ENCODE measurements at regions not wholly inside any gene's neighbourhood (a gene's known extent, or its start where the extent isn't known, plus 50 kb on each side); places are given as distances from the start of the nearest gene placed in this dataset.

DNA sequence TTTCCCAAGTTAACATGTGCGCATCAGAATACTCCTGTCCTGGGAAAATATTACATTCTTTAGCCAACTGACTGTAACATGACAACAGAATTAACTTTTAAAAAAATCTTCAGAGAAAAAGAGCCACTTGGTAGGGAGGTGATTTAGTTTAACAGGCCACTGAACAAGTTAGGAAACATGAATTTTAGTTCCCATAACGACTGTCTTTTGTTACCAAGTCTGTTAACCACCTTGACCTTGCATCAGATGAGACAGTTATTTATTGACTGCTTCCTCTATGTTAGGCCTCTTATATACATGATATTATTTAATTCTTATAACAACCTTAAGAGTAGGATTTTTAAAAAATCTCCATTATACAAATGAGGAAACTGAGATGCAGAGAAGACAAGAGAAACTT, 268.6 kb downstream of the NDFIP2 start:
- FAIRE-seq: no peak

DNA sequence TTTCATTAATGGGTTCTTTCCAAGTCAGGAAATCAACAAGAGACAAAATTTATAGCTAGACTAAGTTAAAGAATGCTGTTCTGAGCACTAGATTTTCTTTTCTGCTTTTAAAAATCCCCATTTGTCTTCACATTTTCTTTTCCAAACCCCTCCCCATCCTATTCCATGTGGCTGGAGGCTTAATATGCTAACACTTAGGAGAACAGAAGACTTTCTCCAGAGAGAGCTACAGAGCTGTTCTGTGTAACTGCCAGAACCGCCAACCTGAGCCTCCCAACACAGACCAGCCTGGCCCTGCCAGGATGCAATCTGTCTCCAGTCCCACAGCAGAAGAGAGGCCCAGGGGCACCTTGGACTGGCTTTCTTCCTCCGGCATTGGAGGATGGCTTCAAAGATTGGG, 264.1 kb downstream of the NDFIP2 start:
- FAIRE-seq: no peak

DNA sequence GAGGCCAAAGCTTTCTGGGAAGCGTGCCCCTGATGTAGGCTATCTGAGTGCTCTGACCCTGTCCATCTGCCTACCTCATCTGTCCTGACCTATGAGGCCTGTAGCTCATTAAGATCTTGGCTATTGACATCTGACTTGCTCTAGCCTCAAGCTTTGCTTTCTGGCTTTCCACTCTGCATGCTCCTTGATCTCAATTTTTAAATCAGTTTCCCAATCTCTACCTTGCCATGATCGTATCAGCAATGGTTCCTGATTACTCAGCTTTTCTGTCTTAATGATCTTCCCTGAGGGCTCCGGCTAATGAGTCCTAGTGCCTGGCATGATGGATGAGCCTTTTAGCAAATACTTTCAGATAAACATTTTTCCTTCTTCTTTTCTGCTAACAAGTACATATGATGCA, 262.0 kb downstream of the NDFIP2 start:
- no peak for FAIRE-seq

DNA sequence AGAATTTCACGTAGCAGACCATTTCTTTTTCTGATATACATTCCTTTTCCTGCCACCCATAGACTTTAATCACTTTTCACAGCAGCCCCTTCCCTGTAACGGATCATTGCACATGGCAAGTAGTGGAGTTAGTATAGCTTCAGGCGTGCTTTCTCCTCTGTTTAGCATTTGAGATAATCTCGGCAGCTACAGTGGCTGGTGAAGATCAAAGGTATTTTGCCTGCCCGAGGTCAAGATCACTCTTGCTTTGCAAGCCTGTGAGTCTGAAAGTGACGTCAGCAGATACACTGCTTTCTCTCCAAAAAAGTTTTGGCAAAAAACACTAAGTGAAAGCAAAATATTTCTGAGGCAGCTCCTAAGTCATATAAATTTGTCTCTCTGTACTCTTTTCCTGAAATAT, 260.0 kb downstream of the NDFIP2 start:
- no peak for FAIRE-seq

DNA sequence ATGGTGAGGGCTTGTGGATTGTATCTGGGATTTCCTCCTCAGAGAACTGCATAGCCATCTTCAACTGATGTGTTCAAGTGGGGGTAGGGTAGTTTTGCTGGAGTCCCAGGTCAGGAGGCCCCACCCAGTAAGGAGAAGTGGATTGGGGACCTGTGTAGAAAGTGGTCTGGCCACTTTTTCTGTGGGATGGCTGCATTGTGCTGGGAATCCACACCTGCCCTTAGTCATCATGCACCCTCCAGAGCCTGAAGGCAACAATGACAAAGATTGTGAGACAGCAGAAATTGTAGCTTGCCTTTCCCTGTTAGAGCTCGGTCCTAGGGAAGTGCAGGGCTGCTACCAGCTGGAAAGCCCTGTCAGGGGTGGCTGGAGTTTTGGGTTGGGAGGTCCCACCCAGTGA, 255.4 kb downstream of the NDFIP2 start:
- FAIRE-seq: no peak

DNA sequence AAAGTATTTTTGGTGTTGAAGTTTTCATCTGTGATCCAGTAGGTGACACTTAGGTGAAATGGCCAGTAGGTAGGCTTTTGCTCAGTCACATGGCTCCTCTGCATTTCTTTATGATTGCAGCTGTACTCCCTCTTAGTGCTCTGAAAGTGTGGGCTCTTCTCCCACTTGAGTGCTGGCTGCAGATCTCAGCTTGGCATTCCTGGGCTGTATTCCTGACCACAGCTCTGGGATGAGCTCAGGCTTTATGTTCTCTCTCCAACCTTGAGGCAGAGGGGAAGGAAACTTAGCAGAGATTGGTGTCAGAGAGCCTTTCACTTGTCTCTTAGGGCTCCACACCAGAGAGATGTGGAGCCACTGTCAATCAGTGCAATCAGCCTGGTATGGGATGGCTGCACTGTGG, 254.3 kb downstream of the NDFIP2 start:
- no peak for FAIRE-seq

DNA sequence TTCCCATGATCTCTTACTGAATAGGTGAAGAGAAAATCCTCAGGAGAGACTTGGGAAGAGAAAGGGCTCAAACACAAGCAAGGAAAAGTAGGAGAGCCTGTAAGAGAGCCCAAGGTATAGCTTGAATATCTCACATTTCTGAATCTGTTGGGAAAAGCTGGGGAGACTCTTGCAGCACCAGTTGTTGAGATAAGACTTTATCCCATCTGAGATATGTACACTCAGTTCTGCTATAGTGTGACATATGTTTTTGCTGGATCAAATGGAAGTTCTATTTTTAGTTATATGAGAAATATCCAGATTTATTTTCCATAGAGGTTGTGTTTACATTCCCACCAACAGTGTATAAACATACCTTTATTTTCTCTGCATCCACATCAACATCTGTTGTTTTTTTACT, 246.1 kb downstream of the NDFIP2 start:
- FAIRE-seq: no peak

DNA sequence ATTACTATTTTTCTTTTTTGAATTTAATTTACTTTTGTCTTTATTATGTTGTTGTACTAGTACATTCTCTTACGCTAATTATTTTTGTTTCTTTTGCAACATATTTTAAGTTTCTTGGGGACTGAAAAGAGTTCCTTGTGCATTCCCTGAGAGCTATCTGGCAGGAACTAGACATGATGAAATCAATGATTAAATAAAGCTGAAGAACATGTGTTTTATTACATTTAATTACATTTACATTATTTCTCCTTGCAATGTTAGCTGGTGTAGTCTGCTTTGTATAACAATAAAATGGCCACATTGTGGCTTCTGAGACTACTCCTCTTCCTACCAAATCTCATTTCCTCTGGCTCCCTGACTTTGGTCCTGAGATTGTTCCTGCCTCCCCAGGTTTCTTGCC, 244.9 kb downstream of the NDFIP2 start:
- no peak for FAIRE-seq

DNA sequence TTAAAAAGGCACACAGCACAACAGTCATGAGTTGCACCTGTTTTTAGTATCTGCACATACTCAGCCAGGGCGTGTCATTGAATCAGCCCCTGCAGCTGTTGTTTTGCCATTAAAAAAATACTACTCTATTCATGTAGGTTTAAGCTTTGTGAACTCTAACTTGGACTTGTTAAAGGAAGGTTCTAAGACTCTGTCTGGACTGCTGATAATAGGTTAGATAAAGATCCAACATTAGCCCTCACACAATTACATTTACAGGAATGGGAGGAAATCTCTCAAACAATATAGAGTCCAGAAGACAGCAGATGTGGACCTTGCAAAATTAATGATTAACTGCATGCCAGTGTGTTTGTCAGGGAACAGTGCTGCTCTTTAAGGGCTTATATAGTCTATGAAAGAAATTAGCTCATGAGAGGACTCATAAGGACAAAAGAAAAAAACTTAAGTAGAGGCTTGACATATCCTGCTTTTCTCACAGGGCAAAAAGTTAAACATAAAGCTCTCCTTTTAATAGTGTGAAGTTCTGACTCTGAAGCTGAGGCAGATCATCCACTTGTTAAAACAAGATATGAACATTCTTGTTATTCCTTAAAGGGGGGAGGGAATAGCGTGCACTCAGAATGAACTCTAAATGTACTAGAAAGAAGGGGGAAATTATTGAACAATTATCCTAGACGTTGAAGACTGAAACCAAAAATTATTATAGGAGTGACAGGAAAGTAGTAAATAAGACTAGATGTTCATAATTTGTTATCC, 243.6 kb downstream of the NDFIP2 start:
- no peak for FAIRE-seq

DNA sequence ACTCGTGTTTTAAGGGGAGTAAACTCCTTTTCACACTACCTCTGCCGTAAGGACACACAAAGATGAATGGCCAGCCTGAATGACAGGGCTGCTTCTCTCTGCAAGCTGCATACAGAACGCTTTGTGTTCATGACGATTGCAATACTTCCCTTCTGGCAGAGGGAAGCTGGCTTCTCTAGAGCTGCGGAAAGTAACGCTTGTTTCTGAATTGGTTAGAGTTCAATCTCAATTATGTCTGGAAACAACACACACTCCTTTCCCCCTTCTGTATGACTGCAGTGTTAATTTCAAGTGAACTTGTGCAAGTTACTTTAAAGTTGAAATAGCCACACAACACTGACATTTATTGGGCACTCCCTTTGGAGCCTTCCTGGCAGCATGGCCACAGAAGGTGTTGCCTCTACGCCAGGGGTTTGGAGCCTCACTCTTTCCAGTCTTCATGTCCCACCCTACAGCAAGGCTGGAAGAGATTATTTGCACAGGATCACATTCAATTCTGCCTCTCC, 242.6 kb downstream of the NDFIP2 start:
- FAIRE-seq: no peak

DNA sequence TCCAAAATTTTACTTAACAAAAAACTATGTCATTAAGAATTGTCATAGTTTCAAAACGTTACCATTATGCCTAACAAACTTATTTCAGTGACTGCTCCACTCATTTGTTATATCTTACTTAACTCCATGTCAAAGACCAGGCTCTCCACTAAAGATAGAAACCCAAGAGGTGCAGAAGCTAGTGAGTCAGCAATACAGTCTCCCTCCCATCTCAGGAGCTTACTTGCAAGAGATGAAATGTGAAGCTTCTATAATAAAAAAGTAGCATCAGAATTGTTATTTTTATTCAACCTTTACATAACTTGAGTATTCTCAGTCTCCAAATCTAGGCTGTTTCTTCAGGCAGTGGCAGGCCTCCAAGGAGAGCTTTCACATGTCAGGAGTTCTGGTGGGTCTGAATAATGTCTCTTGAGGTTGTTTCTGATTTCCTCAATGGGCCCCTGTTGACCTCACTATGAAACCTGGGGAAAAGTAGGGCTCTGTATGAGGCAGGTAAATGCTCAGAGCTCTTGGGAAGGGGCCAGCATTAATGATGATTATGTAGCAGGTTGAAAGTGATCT, 242.0 kb downstream of the NDFIP2 start:
- no peak for FAIRE-seq

DNA sequence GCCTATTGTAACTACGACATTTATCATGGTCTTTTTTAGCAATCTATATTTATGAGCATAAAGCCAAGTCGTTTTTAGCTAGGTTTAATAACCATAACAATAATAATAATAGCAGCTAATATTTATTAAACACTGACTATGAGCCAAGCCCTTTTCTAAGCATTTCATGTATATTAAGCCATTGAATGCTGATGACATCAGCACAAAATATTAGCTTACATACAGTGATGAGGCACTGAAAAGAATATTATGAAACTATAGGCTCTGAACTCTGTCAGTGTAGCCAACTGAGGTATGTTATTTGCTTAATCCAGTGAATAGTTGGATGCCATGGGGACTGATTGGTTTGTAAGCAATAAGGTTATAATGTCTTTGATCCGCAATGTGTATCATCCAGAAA, 235.2 kb downstream of the NDFIP2 start:
- FAIRE-seq: no peak

DNA sequence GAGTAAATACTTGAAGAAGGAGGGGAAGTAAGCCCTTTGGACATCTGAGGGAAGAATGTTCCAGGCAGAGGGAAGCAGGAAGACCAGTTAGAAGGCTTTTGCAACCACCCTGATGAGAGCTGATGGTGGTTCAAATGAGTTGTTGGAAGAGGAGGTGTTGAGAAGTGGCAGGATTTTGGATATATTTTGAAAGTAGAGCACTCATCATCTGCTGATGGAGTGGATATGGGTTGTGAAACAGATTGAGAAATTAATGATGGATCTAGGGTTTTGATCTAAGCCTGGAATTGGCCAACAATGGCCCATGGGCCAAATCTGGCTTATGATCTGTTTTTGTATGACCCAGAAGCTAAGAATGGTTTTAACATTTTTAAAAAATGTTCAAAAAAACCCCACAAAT, 230.7 kb downstream of the NDFIP2 start:
- FAIRE-seq: no peak

DNA sequence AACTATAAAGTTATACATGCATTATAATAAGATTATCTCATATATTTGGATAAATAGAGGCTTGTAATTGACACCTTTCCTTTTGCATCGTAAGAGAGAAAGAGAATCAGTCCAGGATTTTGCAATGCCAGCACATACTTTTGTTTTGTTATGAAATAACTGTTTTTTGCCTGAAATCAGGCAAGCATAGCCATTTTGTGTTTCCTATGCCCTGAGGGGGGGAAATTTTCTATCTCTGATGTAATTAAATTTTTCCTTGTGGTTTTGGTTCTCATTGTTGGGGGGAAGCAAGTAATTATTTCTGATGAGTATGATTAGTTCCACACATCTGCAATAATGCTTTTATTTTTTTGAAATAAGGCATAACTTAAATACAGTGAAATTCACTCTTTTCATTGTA, 229.4 kb downstream of the NDFIP2 start:
- FAIRE-seq: no peak

DNA sequence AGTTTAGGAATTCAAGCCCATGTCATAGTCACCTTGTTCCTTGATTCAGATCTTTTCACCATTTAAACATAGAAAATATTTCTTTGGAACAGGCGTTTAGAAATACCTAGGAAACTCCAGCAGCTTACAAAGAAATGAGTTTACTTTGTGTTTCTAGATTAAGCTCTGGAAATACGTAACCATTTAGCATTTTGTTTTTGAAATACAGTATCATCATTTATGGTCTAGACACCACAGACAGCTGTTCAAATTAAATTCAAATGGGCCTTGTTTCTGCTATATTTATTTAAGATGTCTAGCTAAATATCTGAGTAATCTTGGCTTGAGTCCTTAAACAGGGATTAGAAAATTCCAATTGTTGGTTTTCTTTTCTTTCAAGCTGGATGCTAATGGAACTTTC, 228.5 kb downstream of the NDFIP2 start:
- no peak for FAIRE-seq

DNA sequence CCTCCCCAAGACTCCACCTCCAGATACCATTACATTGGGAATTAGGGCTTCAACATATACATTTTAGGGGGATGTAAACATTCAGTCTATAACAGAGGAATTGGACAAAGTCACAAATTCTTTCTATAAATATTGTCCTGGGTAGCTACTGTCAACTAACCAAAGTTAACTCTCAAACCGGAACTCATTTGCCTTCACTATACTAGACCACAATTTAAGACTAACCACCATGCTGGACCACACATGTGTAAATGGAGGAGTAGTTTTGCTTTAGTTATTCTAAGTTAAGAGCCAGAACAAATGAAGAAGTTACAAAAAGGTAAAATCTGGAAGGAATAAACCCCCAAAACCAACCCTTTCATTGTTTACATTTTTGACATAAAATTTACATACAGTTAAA, 222.8 kb downstream of the NDFIP2 start:
- no peak for FAIRE-seq

DNA sequence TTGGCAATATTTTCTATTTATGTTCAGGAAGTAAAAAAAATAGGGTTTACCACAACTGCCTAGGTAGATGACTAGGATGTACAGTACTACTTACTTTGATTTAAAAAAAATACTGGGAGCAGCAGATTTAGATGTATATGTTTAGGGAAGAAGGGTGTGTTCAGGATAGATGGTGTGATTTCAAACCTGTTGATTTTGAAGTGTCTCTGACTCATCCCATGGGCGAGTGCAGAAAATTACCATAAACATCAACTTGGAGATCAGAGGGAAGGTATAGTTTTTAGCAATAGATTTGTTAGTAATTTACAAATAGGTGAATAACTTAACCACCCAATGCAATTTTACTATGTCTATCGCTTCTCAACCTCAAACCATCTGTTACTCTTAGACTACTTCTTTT, 214.8 kb downstream of the NDFIP2 start:
- no peak for FAIRE-seq

DNA sequence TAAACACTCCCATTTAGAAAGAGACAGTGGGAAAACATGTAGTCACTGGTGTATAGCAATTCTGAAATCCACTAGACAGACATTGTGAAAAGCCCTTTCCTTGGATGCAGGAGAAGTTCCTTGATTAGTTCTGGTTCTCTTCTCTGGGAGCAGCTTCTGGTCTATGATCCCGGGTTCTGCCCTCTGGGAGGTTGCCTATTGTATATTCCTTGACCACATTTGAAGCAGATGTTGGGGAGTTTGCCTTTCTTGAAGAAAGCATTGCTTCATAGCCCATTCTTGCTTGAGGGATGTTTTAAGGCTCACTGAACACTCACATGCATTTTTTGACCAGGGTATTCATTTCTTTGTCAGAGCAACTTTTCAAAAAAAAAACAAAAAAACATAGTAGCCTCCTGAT, 211.9 kb downstream of the NDFIP2 start:
- no peak for FAIRE-seq

DNA sequence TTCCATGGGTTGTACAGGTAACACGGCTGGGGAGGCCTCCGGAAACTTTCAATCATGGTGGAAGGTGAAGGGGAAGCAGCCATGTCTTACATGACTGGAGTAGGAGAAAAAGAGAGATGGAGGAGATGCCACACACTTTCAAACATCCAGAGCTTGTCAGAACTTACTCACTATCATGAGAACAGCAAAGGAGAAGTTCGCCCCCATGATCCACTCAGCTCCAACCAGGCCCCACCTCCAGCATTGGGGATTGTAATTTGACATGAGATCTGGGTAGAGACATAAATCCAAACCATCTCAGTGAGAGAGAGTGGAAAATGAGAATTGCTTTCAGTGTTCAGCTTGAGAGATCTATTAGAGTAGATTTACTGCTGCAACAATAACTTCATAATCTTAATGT, 210.9 kb downstream of the NDFIP2 start:
- no peak for FAIRE-seq

DNA sequence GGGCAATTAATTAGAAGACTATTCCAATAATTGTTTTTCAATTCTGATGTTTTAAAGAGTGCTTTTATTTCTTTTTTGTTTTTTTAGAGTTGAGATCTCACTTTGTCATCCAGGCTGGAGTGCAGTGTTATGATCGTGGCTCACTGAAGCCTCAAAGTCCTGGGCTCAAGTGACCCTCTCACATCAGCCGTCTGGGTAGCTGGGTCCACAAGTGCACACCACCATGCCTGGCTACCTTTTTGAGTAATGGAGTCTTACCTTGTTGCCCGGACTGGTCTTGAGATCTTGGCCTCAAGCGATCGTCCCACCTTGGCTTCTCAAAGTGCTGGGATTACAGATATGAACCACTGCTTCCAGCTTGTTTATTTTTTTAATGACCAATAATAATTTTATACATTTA, 207.8 kb downstream of the NDFIP2 start:
- no peak for FAIRE-seq

DNA sequence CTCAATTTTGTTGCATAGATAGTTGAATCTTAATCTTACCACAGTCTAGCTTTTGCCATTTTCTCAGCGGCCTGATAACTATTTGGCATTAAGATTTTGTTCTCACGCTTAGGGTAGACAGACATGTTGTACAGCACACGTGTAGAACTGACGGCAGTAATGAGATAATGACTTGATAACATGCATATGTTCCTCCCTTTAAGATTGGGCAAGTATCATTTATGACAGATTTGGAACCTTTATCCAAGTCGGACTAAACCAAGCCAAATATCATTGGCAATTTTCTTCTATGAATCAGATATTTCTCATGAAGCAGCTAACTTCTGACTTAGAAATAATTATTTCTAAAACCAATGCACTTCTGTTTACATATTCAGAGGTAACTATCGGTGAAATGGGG, 205.5 kb downstream of the NDFIP2 start:
- FAIRE-seq: no peak

DNA sequence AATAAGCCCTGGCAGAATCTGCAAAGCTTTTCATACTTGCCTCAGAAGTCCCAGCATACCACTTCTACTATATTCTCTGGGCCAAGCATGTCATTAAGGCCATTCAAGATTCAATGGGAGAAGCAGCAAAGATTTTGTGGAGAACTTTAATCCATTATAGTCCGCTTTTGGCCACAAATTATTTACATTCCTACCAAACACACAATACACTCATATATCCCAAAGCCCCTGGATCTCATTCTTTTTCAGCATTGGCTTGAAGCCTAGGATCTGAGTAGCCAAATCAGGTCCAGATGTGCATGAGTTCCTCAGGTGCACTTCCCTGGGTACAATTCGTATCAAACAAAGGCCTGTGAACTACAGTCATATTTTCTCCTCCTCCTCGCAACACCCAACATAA, 203.4 kb downstream of the NDFIP2 start:
- FAIRE-seq: no peak

DNA sequence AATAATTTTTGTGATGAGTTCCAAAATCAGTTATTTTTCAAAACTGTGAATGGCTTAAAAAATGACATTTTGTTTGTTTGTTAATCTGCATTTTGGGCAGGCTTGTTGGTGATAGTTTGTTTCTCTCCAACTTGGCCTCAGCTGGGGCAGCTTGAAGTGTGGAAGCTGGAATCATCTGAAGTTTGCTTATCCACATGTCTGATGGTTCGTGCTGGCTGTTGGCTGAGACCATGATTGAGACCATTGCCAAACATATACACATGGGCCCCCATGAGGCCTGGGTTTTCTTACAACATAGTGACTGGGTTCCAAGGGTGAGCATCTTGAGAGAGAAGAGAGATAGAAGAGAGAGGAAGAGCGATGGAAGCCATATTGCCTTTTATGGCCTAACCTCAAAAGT, 201.2 kb downstream of the NDFIP2 start:
- FAIRE-seq: no peak

DNA sequence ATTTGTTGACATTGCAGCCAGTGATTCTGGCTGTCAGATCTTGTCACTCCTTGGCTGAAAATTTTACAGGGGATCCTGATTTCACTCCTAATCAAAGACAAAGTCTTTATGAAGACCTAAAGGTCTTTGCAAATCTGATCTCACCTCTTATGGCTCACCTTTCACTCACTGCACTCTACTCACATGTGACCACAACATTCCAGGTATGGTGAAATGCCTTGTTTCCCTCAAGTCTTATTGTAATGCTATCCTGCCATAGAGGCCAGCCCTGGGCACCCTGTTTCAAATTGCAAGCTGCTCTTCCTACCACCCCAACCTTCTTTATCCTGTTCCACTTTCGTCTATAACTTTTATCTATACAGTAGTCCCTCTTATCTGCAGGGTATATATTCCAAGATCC, 200.1 kb downstream of the NDFIP2 start:
- no peak for FAIRE-seq

DNA sequence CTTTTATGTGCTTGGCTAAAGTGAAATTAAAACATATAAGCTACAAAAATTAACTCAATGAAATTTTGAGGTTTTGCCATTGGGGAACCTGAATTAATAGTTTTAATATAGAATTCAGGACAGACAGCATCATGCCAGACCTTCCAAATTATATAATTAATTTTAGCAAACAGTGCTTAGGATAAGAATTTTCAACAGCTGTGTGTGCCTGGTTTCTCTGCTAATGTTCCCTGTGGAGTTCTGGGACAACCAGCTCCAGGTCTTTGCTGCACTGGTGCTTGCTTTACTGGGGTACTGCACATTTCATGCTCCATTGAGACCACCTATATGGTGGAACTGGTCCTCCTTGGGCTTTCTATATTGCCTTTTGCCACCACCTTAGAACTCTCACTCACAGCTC, 199.5 kb downstream of the NDFIP2 start:
- no peak for FAIRE-seq
